ENCODE measurements at regions not wholly inside any gene's neighbourhood (a gene's known extent, or its start where the extent isn't known, plus 50 kb on each side); places are given as distances from the start of the nearest gene placed in this dataset.

- TF ChIP-seq CTCF (conservative IDR thresholded peaks at IDR 0.05 in 1 of 2, IDR thresholded peaks at IDR 0.05 in 1 of 2; ENCODE audit: extremely low read depth in 1 of 2, insufficient read depth in 1 of 2, low read depth in 1 of 2, low read length in 2 of 2) (no peak), EZH2 (IDR thresholded peaks at IDR 0.05; ENCODE audit: borderline replicate concordance, low read length) (no peak)
Observed at GRCh38 chr12:25001311-25001710, 52.4 kb upstream of the BCAT1 start.
